ENCODE measurements at regions not wholly inside any gene's neighbourhood (a gene's known extent, or its start where the extent isn't known, plus 50 kb on each side); places are given as distances from the start of the nearest gene placed in this dataset.

GRCh38 chr16:47944589-47944988 is 211.2 kb downstream of the ABCC12 start:
- H3K4me1 ChIP-seq (replicated peaks in 1 of 2; ENCODE audit: control insufficient read depth in 2 of 2, insufficient read depth in 2 of 2, low read length in 2 of 2) = no peaks in the 10 kb centered on the region
- no peaks in the 10 kb centered on the region for H3K9me3 ChIP-seq (replicated peaks; ENCODE audit: control insufficient read depth, insufficient read depth, low read depth, low read length)
- no peak overlapping the region for H2AFZ ChIP-seq (ENCODE audit: low read depth, low read length)
- no peak overlapping the region for H3K4me3 ChIP-seq
- no peak for TF ChIP-seq GABPA (tag; conservative IDR thresholded peaks at IDR 0.05; ENCODE audit: low read depth)
- TF ChIP-seq PTBP1 (IDR thresholded peaks at IDR 0.05; ENCODE audit: low read depth, low read length) = no peak
- no peak for TF ChIP-seq NEUROD1 (IDR thresholded peaks at IDR 0.05; ENCODE audit: borderline replicate concordance, low read depth, low read length, partially characterized antibody)
- TF ChIP-seq ZNF274 (IDR thresholded peaks at IDR 0.05; ENCODE audit: borderline replicate concordance, low read depth, low read length) = no peak
- no peak for TF ChIP-seq TAF1 (IDR thresholded peaks at IDR 0.05; ENCODE audit: control insufficient read depth, extremely low read depth, insufficient read depth, low read length, severe bottlenecking)
- no peak for TF ChIP-seq NFE2 (IDR thresholded peaks at IDR 0.05; ENCODE audit: low read depth)
- TF ChIP-seq MXI1 (IDR thresholded peaks at IDR 0.05; ENCODE audit: low read depth, low read length) = no peak
- TF ChIP-seq U2AF1 (optimal IDR thresholded peaks at IDR 0.05; ENCODE audit: low read depth, low read length) = no peak
- no peak for TF ChIP-seq TARDBP (IDR thresholded peaks at IDR 0.05)
- intact Hi-C loops (cut with micrococcal nuclease) = no loop called here
- no peak for FAIRE-seq
- no peaks in the 10 kb centered on the region for H3K36me3 ChIP-seq (ENCODE audit: control insufficient read depth, insufficient read depth, low read length)
- no peak overlapping the region for H3K27ac ChIP-seq (ENCODE audit: extremely low read depth, low read depth, low read length)
- CTCF ChIA-PET (ENCODE audit: low intra/inter-chr PET ratio) = no interaction called here
- no peak overlapping the region for H3K4me2 ChIP-seq (ENCODE audit: insufficient read depth, low read length)
- no peak for DNase-seq (ENCODE audit: extremely low read depth in 1 of 4, low spot score in 3 of 4)
- WGBS (ENCODE audit: insufficient coverage, low coverage, missing lambda C conversion rate) = under 1% methylated on average over 10 of the region's 10 CpGs
- no peaks in the 10 kb centered on the region for H4K20me1 ChIP-seq (replicated peaks; ENCODE audit: control insufficient read depth, insufficient read depth, low read length)
- peaks cover 3 to 15% of the 10 kb centered on the region in 2 experiments; a peak in 2 of 5 replicates for H3K27me3 ChIP-seq (ENCODE audit: control insufficient read depth in 2 of 2, insufficient read depth in 2 of 2, low read length in 2 of 2)
- no peaks in the 10 kb centered on the region for H3K79me2 ChIP-seq (ENCODE audit: control insufficient read depth, insufficient read depth, low read length)
- POLR2A ChIA-PET = no interaction called here
- no peak for ATAC-seq
- H3K9me1 ChIP-seq (ENCODE audit: control insufficient read depth, insufficient read depth, low read length) = no peaks in the 10 kb centered on the region
- BruUV-seq (replicated peaks) = no TSS peak
- H3K9ac ChIP-seq (ENCODE audit: insufficient read depth in 1 of 2, low read depth in 2 of 2, low read length in 2 of 2) = no peak overlapping the region
- in situ Hi-C loops (cut with MboI) = no loop called here
